ENCODE measurements at regions not wholly inside any gene's neighbourhood (a gene's known extent, or its start where the extent isn't known, plus 50 kb on each side); places are given as distances from the start of the nearest gene placed in this dataset.

DNA sequence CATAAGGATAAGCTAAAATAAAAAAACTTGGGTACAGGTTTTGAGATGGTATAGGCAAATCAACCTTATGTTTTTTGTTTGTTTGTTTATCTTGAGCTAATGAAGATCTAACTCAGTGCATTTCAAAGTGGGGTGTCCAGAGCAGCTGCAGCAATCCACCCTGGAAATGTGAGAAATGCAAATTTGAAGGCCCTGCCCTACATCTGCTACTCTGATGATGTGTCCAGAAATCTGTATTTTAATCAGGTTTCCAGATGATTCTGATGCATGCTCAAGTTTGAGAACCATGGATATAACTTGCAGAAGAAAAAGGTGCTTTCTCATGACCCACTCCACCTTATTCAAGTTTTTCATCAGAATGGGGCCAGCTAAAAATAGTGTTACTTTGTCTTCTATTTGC lies 467.0 kb downstream of the NTRK2 start:
- TF ChIP-seq, protein P1, sequence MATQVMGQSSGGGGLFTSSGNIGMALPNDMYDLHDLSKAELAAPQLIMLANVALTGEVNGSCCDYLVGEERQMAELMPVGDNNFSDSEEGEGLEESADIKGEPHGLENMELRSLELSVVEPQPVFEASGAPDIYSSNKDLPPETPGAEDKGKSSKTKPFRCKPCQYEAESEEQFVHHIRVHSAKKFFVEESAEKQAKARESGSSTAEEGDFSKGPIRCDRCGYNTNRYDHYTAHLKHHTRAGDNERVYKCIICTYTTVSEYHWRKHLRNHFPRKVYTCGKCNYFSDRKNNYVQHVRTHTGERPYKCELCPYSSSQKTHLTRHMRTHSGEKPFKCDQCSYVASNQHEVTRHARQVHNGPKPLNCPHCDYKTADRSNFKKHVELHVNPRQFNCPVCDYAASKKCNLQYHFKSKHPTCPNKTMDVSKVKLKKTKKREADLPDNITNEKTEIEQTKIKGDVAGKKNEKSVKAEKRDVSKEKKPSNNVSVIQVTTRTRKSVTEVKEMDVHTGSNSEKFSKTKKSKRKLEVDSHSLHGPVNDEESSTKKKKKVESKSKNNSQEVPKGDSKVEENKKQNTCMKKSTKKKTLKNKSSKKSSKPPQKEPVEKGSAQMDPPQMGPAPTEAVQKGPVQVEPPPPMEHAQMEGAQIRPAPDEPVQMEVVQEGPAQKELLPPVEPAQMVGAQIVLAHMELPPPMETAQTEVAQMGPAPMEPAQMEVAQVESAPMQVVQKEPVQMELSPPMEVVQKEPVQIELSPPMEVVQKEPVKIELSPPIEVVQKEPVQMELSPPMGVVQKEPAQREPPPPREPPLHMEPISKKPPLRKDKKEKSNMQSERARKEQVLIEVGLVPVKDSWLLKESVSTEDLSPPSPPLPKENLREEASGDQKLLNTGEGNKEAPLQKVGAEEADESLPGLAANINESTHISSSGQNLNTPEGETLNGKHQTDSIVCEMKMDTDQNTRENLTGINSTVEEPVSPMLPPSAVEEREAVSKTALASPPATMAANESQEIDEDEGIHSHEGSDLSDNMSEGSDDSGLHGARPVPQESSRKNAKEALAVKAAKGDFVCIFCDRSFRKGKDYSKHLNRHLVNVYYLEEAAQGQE (IDR thresholded peaks at IDR 0.05; ENCODE audit: insufficient read depth in 1 of 2, low read depth in 2 of 2, low read length in 1 of 2) = no peak
- TF ChIP-seq, protein P2, sequence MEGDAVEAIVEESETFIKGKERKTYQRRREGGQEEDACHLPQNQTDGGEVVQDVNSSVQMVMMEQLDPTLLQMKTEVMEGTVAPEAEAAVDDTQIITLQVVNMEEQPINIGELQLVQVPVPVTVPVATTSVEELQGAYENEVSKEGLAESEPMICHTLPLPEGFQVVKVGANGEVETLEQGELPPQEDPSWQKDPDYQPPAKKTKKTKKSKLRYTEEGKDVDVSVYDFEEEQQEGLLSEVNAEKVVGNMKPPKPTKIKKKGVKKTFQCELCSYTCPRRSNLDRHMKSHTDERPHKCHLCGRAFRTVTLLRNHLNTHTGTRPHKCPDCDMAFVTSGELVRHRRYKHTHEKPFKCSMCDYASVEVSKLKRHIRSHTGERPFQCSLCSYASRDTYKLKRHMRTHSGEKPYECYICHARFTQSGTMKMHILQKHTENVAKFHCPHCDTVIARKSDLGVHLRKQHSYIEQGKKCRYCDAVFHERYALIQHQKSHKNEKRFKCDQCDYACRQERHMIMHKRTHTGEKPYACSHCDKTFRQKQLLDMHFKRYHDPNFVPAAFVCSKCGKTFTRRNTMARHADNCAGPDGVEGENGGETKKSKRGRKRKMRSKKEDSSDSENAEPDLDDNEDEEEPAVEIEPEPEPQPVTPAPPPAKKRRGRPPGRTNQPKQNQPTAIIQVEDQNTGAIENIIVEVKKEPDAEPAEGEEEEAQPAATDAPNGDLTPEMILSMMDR (IDR thresholded peaks at IDR 0.05) = no peak
- TF ChIP-seq POLR2AphosphoS5 (IDR thresholded peaks at IDR 0.05; ENCODE audit: low read depth, low read length) = no peak
